DND-41 (cell line): ENCODE measurements at regions not wholly inside any gene's neighbourhood (a gene's known extent, or its start where the extent isn't known, plus 50 kb on each side); places are given as distances from the start of the nearest gene placed in this dataset.
"Not testable (repeated sequence)": the region's sequence is repeated elsewhere in the genome, so short reads cannot be mapped to it uniquely, and the experiment has no call there.

ENCODE experiments used
- EZH2 ChIP-seq: IDR thresholded peaks from 3 replicates; pipeline ENCODE4 v1.6.1; 2012; ENCODE audit warnings: borderline replicate concordance, low read depth, mild to moderate bottlenecking, moderate library complexity, low read length, inconsistent platforms; ENCODE audit not compliant: severe bottlenecking
- TF ChIP-seq, protein P1 (sequence below): IDR thresholded peaks from 2 replicates; pipeline ENCODE4 v1.5.1; 2012; ENCODE audit warnings: borderline replicate concordance, low read length, moderate library complexity, mild to moderate bottlenecking; ENCODE audit not compliant: poor library complexity, severe bottlenecking; ENCODE audit errors: extremely low read depth

DNA sequence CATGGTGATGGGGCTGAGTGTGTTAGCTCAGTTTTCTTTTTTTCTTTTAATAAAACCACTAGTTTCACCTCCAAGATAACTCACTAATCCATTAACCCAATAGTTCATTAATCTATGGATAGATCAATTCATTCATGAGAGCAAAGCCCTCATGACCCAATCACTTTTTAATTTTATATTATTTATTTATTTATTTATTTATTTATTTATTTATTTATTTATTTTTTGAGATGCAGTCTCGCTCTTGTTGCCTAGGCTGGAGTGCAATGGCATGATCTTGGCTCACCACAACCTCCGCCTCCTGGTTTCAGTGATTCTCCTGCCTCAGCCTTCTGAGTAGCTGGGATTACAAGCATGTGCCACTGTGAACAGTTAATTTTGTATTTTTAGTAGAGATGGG lies 1082.4 kb downstream of the DIPK2A start:
- TF ChIP-seq, protein P1, sequence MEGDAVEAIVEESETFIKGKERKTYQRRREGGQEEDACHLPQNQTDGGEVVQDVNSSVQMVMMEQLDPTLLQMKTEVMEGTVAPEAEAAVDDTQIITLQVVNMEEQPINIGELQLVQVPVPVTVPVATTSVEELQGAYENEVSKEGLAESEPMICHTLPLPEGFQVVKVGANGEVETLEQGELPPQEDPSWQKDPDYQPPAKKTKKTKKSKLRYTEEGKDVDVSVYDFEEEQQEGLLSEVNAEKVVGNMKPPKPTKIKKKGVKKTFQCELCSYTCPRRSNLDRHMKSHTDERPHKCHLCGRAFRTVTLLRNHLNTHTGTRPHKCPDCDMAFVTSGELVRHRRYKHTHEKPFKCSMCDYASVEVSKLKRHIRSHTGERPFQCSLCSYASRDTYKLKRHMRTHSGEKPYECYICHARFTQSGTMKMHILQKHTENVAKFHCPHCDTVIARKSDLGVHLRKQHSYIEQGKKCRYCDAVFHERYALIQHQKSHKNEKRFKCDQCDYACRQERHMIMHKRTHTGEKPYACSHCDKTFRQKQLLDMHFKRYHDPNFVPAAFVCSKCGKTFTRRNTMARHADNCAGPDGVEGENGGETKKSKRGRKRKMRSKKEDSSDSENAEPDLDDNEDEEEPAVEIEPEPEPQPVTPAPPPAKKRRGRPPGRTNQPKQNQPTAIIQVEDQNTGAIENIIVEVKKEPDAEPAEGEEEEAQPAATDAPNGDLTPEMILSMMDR = not testable (repeated sequence)
- TF ChIP-seq EZH2 = not testable (repeated sequence)
